Trophoblast cell (in vitro differentiated cells and primary cell): ENCODE measurements at regions not wholly inside any gene's neighbourhood (a gene's known extent, or its start where the extent isn't known, plus 50 kb on each side); places are given as distances from the start of the nearest gene placed in this dataset.

Source experiments
- DNase-seq, 2 donors: peaks; one replicate each; pipeline ENCODE4 v3.0.0-alpha.2; 2016
- H2AFZ ChIP-seq: 2 replicates; pipeline ENCODE4 v1.6.1; 2013; ENCODE audit warnings: low read length, moderate library complexity, mild to moderate bottlenecking; ENCODE audit not compliant: insufficient read depth, poor library complexity
- H2AK5ac ChIP-seq: 2 replicates; pipeline ENCODE4 v1.6.1; 2013; ENCODE audit warnings: mild to moderate bottlenecking, low read length
- H2BK120ac ChIP-seq: 2 replicates; pipeline ENCODE4 v1.6.1; 2013; ENCODE audit warnings: low read length, mild to moderate bottlenecking, moderate library complexity; ENCODE audit not compliant: insufficient read depth, poor library complexity
- H2BK12ac ChIP-seq: 2 replicates; pipeline ENCODE4 v1.6.1; 2013; ENCODE audit warnings: mild to moderate bottlenecking, low read length, moderate library complexity
- H2BK5ac ChIP-seq: 2 replicates; pipeline ENCODE4 v1.6.1; 2013; ENCODE audit warnings: low read length, low read depth, moderate library complexity, mild to moderate bottlenecking; ENCODE audit not compliant: poor library complexity
- H3K14ac ChIP-seq: 2 replicates; pipeline ENCODE4 v1.6.1; 2013; ENCODE audit warnings: mild to moderate bottlenecking, low read length
- H3K18ac ChIP-seq: 2 replicates; pipeline ENCODE4 v1.6.1; 2013; ENCODE audit warnings: mild to moderate bottlenecking, low read length
- H3K23ac ChIP-seq: 2 replicates; pipeline ENCODE4 v1.6.1; 2013; ENCODE audit warnings: low read length
- H3K27ac ChIP-seq: 2 replicates; pipeline ENCODE4 v1.5.1; 2013; ENCODE audit warnings: low read depth, mild to moderate bottlenecking, inconsistent platforms, low read length, moderate library complexity
- H3K27me3 ChIP-seq: 2 replicates; pipeline ENCODE4 v1.6.1; 2013; ENCODE audit warnings: inconsistent platforms, mild to moderate bottlenecking, low read length, moderate library complexity; ENCODE audit not compliant: insufficient read depth
- H3K36me3 ChIP-seq, 2 experiments: 1 replicate in 1 of 2; 2 replicates in 1 of 2; pipeline ENCODE4 v1.6.1; 2013; ENCODE audit warnings: low read length in 2 of 2, mild to moderate bottlenecking in 2 of 2, moderate library complexity in 1 of 2; ENCODE audit not compliant: insufficient read depth in 2 of 2, control insufficient read depth in 1 of 2
- H3K4ac ChIP-seq: 2 replicates; pipeline ENCODE4 v1.6.1; 2013; ENCODE audit warnings: low read depth, mild to moderate bottlenecking, low read length, moderate library complexity
- H3K4me1 ChIP-seq, 2 experiments: 1 replicate in 1 of 2; 2 replicates in 1 of 2; pipeline ENCODE4 v1.6.1; 2013; ENCODE audit warnings: low read length in 2 of 2, mild to moderate bottlenecking in 2 of 2, moderate library complexity in 1 of 2; ENCODE audit not compliant: insufficient read depth in 2 of 2, control insufficient read depth in 1 of 2
- H3K4me2 ChIP-seq: 2 replicates; pipeline ENCODE4 v1.6.1; 2013; ENCODE audit warnings: inconsistent platforms, mild to moderate bottlenecking, low read length, moderate library complexity
- H3K4me3 ChIP-seq: 2 replicates; pipeline ENCODE4 v1.5.1; 2013; ENCODE audit warnings: mild to moderate bottlenecking, low read depth, low read length, inconsistent platforms
- H3K79me1 ChIP-seq: one replicate; pipeline ENCODE4 v1.6.1; 2013; ENCODE audit warnings: low read length
- H3K79me2 ChIP-seq: 2 replicates; pipeline ENCODE4 v1.6.1; 2013; ENCODE audit warnings: low read length, mild to moderate bottlenecking; ENCODE audit not compliant: control insufficient read depth, insufficient read depth, poor library complexity
- H3K9ac ChIP-seq: 2 replicates; pipeline ENCODE4 v1.6.1; 2013; ENCODE audit warnings: mild to moderate bottlenecking, low read length
- H3K9me3 ChIP-seq: 2 replicates; pipeline ENCODE4 v1.6.1; 2013; ENCODE audit warnings: low read depth, mild to moderate bottlenecking, control low read depth, inconsistent platforms, low read length; ENCODE audit not compliant: insufficient read depth
- H4K12ac ChIP-seq: 2 replicates; pipeline ENCODE4 v1.6.1; 2013; ENCODE audit warnings: low read depth, mild to moderate bottlenecking, low read length, moderate library complexity
- H4K8ac ChIP-seq: 2 replicates; pipeline ENCODE4 v1.6.1; 2013; ENCODE audit warnings: low read depth, mild to moderate bottlenecking, low read length, moderate library complexity
- H4K91ac ChIP-seq: one replicate; pipeline ENCODE4 v1.6.1; 2013; ENCODE audit warnings: low read depth, mild to moderate bottlenecking, low read length, moderate library complexity
- WGBS: extraction: QIAGEN DNeasy Blood & Tissue Kit; methylation state at CpG from one replicate; pipeline ENCODE4 v1.1.7; 2013; ENCODE audit warnings: missing lambda C conversion rate; ENCODE audit not compliant: insufficient read length, insufficient coverage; ENCODE audit errors: extremely low coverage; 5-methylcytosine and 5-hydroxymethylcytosine counted together

DNA sequence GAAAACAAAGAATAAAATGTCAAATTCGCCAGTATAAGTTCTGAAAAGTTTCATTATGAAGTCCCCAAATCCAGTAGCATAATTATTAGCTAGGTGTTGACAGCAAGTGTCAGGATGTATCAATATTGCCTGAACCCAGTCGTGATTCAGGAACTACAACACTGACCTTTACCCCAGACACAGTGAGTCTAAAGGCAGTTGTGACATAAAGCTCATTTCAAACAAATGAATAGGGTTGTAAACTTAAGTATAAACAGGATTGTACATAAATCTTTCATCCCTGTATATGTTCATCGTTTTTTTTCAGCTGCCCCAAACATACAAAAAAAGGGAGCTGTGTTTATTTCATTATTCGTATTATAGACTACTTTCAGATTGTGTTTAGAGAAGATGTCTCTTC is 385.7 kb downstream of the PLK2 start:
- H2BK12ac ChIP-seq, result no peak overlapping the region
- no peaks in the 10 kb centered on the region for H3K36me3 ChIP-seq
- H3K9me3 ChIP-seq, result peaks cover 2% of the 10 kb centered on the region
- no peak overlapping the region for H2BK120ac ChIP-seq
- no peak overlapping the region for H3K27ac ChIP-seq
- H2AK5ac ChIP-seq, result no peak overlapping the region
- H3K23ac ChIP-seq, result no peak overlapping the region
- H3K4me1 ChIP-seq, result peaks cover 0 to 2% of the 10 kb centered on the region in 2 experiments
- no CpG with 5 or more reads among the region's 4 CpGs for WGBS
- H3K27me3 ChIP-seq, result no peaks in the 10 kb centered on the region
- no peak overlapping the region for H4K8ac ChIP-seq
- H3K79me2 ChIP-seq, result no peaks in the 10 kb centered on the region
- no peak overlapping the region for H4K91ac ChIP-seq
- no peak overlapping the region for H3K9ac ChIP-seq
- DNase-seq, result no peak
- no peak overlapping the region for H4K12ac ChIP-seq
- H3K4me2 ChIP-seq, result no peak overlapping the region
- H3K4me3 ChIP-seq, result no peak overlapping the region
- H3K14ac ChIP-seq, result no peak overlapping the region
- H3K18ac ChIP-seq, result no peak overlapping the region
- H3K79me1 ChIP-seq, result no peaks in the 10 kb centered on the region
- no peak overlapping the region for H2AFZ ChIP-seq
- no peak overlapping the region for H3K4ac ChIP-seq
- H2BK5ac ChIP-seq, result no peak overlapping the region

DNA sequence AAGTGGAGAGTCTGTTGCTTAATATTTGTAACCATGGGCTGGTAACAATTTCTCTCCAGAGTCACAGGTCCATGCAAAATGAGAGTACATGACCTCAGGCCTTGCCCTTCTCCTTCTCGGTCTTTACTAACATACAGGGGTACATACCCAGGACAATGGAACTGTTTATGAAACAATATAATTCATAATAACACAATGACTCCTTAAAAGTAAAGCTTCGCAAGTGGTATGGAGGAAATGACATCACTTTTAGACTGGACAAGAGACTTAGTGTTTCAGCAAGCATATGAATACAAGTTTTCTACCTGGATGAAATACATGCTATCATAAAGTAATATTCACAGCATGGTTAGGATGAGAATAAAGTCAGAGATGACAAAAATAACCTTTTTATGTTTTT is 386.6 kb downstream of the PLK2 start:
- H3K36me3 ChIP-seq, result no peaks in the 10 kb centered on the region
- no peak overlapping the region for H3K14ac ChIP-seq
- no peak overlapping the region for H4K12ac ChIP-seq
- no peak overlapping the region for H3K4me2 ChIP-seq
- no peak overlapping the region for H2AFZ ChIP-seq
- H2BK5ac ChIP-seq, result no peak overlapping the region
- peaks cover 0 to 2% of the 10 kb centered on the region in 2 experiments for H3K4me1 ChIP-seq
- DNase-seq, result no peak
- no peak overlapping the region for H2BK120ac ChIP-seq
- H3K9ac ChIP-seq, result no peak overlapping the region
- H3K79me1 ChIP-seq, result no peaks in the 10 kb centered on the region
- H3K27me3 ChIP-seq, result no peaks in the 10 kb centered on the region
- H3K79me2 ChIP-seq, result no peaks in the 10 kb centered on the region
- no peak overlapping the region for H3K4me3 ChIP-seq
- no peak overlapping the region for H3K18ac ChIP-seq
- no CpG with 5 or more reads among the region's 2 CpGs for WGBS
- peaks cover 2% of the 10 kb centered on the region for H3K9me3 ChIP-seq
- H3K27ac ChIP-seq, result no peak overlapping the region
- no peak overlapping the region for H2BK12ac ChIP-seq
- no peak overlapping the region for H2AK5ac ChIP-seq
- no peak overlapping the region for H3K23ac ChIP-seq
- no peak overlapping the region for H4K8ac ChIP-seq
- no peak overlapping the region for H4K91ac ChIP-seq
- no peak overlapping the region for H3K4ac ChIP-seq

DNA sequence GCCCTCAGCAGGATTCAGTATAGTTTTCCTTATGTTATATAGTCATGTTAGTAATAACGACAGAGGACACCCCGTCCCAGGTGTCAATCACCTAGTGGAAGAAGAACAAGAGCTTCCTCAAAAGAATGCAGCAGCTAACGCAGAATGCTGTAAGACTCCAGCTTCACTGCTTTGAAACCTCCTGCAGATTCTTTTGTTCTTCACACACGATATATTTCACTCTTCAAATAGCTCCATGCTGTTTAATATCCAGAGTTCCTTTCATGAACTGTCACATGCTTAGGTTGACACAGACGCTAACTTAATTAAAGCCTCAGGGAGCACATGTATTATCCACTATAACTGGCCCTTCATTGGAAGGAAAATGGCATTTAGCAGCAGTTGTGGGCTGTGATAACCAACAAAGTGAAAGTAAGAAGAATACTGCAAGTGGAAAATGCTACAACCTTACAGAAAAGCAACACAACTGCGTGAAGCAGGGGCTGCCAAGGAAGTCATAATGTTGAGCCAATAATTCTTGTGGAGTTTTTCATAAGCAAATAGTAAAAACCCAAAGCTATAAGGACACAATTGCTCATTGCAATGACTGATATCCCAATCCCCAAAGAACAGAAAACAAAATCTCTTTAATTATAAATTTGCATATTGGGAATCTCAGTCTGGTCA is 387.5 kb downstream of the PLK2 start:
- H2BK120ac ChIP-seq, result no peak overlapping the region
- DNase-seq, result no peak
- H3K4me3 ChIP-seq, result no peak overlapping the region
- no peak overlapping the region for H3K9ac ChIP-seq
- no peak overlapping the region for H2BK12ac ChIP-seq
- no peak overlapping the region for H3K4ac ChIP-seq
- no peak overlapping the region for H2AFZ ChIP-seq
- peaks cover 0 to 2% of the 10 kb centered on the region in 2 experiments for H3K4me1 ChIP-seq
- H3K79me2 ChIP-seq, result no peaks in the 10 kb centered on the region
- H4K91ac ChIP-seq, result no peak overlapping the region
- no peaks in the 10 kb centered on the region for H3K36me3 ChIP-seq
- no peaks in the 10 kb centered on the region for H3K27me3 ChIP-seq
- no peak overlapping the region for H3K14ac ChIP-seq
- H3K79me1 ChIP-seq, result no peaks in the 10 kb centered on the region
- no peak overlapping the region for H3K27ac ChIP-seq
- H2AK5ac ChIP-seq, result no peak overlapping the region
- no peak overlapping the region for H3K4me2 ChIP-seq
- H4K12ac ChIP-seq, result no peak overlapping the region
- H3K9me3 ChIP-seq, result peaks cover 2% of the 10 kb centered on the region
- H3K18ac ChIP-seq, result no peak overlapping the region
- no peak overlapping the region for H2BK5ac ChIP-seq
- H4K8ac ChIP-seq, result no peak overlapping the region
- H3K23ac ChIP-seq, result no peak overlapping the region
- WGBS, result no CpG with 5 or more reads among the region's 6 CpGs

DNA sequence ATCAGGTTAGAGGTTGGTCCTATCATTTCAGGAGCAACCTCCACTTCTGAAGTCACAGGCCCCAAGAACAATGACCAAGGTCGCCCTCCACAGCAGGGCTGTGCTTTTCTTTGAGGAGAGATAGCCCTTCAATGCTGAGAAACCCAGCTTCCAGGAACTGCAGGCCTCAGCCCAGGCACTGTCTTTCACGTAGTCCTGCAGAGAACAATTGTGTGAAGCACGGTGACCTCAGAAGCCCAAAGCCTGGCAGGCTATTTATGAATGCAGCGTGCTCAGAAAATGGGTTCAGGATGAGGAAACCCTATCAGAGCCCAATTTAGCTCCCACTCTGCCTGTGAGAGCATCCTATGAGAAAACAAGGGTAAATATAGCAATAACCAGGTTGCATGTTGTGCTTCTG is 388.3 kb downstream of the PLK2 start:
- Histone ChIP-seq H3K14ac (no peak overlapping the region), H3K79me1 (no peaks in the 10 kb centered on the region), H3K27me3 (no peaks in the 10 kb centered on the region), H3K36me3 (no peaks in the 10 kb centered on the region), H4K8ac (no peak overlapping the region), H3K27ac (no peak overlapping the region), H4K91ac (no peak overlapping the region), H2BK12ac (no peak overlapping the region), H3K23ac (no peak overlapping the region), H3K4me3 (no peak overlapping the region), H3K79me2 (no peaks in the 10 kb centered on the region), H4K12ac (no peak overlapping the region), H2AFZ (no peak overlapping the region), H3K4me1 (no peaks in the 10 kb centered on the region), H3K4me2 (no peak overlapping the region), H3K9me3 (peaks cover 2% of the 10 kb centered on the region), H3K4ac (no peak overlapping the region), H3K18ac (no peak overlapping the region), H3K9ac (no peak overlapping the region), H2BK5ac (no peak overlapping the region), H2BK120ac (no peak overlapping the region), H2AK5ac (no peak overlapping the region)
- DNase-seq, result no peak
- no CpG with 5 or more reads among the region's 4 CpGs for WGBS
